ENCODE measurements at regions not wholly inside any gene's neighbourhood (a gene's known extent, or its start where the extent isn't known, plus 50 kb on each side); places are given as distances from the start of the nearest gene placed in this dataset.
"Not testable (repeated sequence)": the region's sequence is repeated elsewhere in the genome, so short reads cannot be mapped to it uniquely, and the experiment has no call there.

GRCh38 chr2:64814007-64814406, 160.3 kb upstream of the SERTAD2 start:
- Histone ChIP-seq H3K36me3 (no peaks in the 10 kb centered on the region), H3K4me1 (no peaks in the 10 kb centered on the region), H3K27me3 (no peaks in the 10 kb centered on the region), H3K27ac (no peak overlapping the region), H3K4me3 (no peak overlapping the region), H3K9me3 (no peaks in the 10 kb centered on the region)
- intact Hi-C loops (cut with DNase I; ENCODE audit: low total_unique reads) = no loop called here
- 92 to 94% methylated on average over 5 of the region's 5 CpGs for WGBS, 2 donors (ENCODE audit: low coverage in 1 of 2)
- TF ChIP-seq EP300 (IDR thresholded peaks at IDR 0.05; ENCODE audit: low read depth) (no peak), POLR2A (IDR thresholded peaks at IDR 0.05) (no peak)
- in situ Hi-C loops (cut with MboI; ENCODE audit: low pct_ligation_motif_present in 1 of 4, low pct_unique_long_range_greater_than_20kb in 1 of 4, low sequenced_read_pairs in 3 of 4) = no loop called here
- DNase-seq = no peak

- H3K27me3 ChIP-seq; H3K4me3 ChIP-seq; in situ Hi-C loops (cut with MboI; ENCODE audit: low pct_ligation_motif_present in 1 of 4, low pct_unique_long_range_greater_than_20kb in 1 of 4, low sequenced_read_pairs in 3 of 4); H3K27ac ChIP-seq; DNase-seq; H3K36me3 ChIP-seq; H3K4me1 ChIP-seq; H3K9me3 ChIP-seq; intact Hi-C loops (cut with DNase I; ENCODE audit: low total_unique reads): not testable (repeated sequence)
- WGBS, 2 donors (ENCODE audit: low coverage in 1 of 2) = 93 to 96% methylated on average over 4 to 8 of the region's 8 CpGs
Observed at GRCh38 chr2:64816526-64816925, 162.8 kb upstream of the SERTAD2 start.

- Histone ChIP-seq H3K27me3 (no peaks in the 10 kb centered on the region), H3K9me3 (no peaks in the 10 kb centered on the region), H3K27ac (no peak overlapping the region), H3K4me3 (no peak overlapping the region), H3K36me3 (no peaks in the 10 kb centered on the region), H3K4me1 (peaks cover 0 to 6% (median 1%) of the 10 kb centered on the region in 4 donors)
- in situ Hi-C loops (cut with MboI; ENCODE audit: low pct_ligation_motif_present in 1 of 4, low pct_unique_long_range_greater_than_20kb in 1 of 4, low sequenced_read_pairs in 3 of 4) (no loop called here), intact Hi-C loops (cut with DNase I; ENCODE audit: low total_unique reads) (no loop called here)
- WGBS, 2 donors (ENCODE audit: low coverage in 1 of 2) = 99% methylated on average over 4 of the region's 4 CpGs; no CpG with 5 or more reads in 1 of the 2 donors
- TF ChIP-seq CTCF (IDR thresholded peaks at IDR 0.05) = no peak
- TF ChIP-seq EP300 (IDR thresholded peaks at IDR 0.05; ENCODE audit: low read depth) = no peak
- TF ChIP-seq POLR2A (IDR thresholded peaks at IDR 0.05) = no peak
- no peak for TF ChIP-seq POLR2AphosphoS5 (IDR thresholded peaks at IDR 0.05)
- DNase-seq = no peak
Observed at GRCh38 chr2:64817453-64817852, 163.7 kb upstream of the SERTAD2 start.

- no peak overlapping the region for H3K4me3 ChIP-seq
- WGBS, 2 donors (ENCODE audit: low coverage in 1 of 2) = 46 to 53% methylated on average over 4 of the region's 4 CpGs
- no peak overlapping the region for H3K27ac ChIP-seq
- H3K27me3 ChIP-seq = no peaks in the 10 kb centered on the region
- TF ChIP-seq POLR2A (IDR thresholded peaks at IDR 0.05) (no peak), CTCF (IDR thresholded peaks at IDR 0.05) (no peak), EP300 (IDR thresholded peaks at IDR 0.05; ENCODE audit: low read depth) (no peak)
- H3K36me3 ChIP-seq = no peaks in the 10 kb centered on the region
- in situ Hi-C loops (cut with MboI; ENCODE audit: low pct_ligation_motif_present in 1 of 4, low pct_unique_long_range_greater_than_20kb in 1 of 4, low sequenced_read_pairs in 3 of 4) = no loop called here
- intact Hi-C loops (cut with DNase I; ENCODE audit: low total_unique reads) = no loop called here
- no peaks in the 10 kb centered on the region for H3K9me3 ChIP-seq
- H3K4me1 ChIP-seq = peaks cover 0 to 6% (median 1%) of the 10 kb centered on the region in 4 donors
- no peak for DNase-seq
Observed at GRCh38 chr2:64818664-64819060, 164.9 kb upstream of the SERTAD2 start.

- TF ChIP-seq POLR2A (IDR thresholded peaks at IDR 0.05) = no peak
- TF ChIP-seq EP300 (IDR thresholded peaks at IDR 0.05; ENCODE audit: low read depth) = no peak
- no peak for TF ChIP-seq CTCF (IDR thresholded peaks at IDR 0.05)
- TF ChIP-seq POLR2AphosphoS5 (IDR thresholded peaks at IDR 0.05) = no peak
Observed at GRCh38 chr2:64819361-64819760, 165.6 kb upstream of the SERTAD2 start.

More at GRCh38 chr2:64819361-64819760, 165.6 kb upstream of the SERTAD2 start:
- in situ Hi-C loops (cut with MboI; ENCODE audit: low pct_ligation_motif_present in 1 of 4, low pct_unique_long_range_greater_than_20kb in 1 of 4, low sequenced_read_pairs in 3 of 4) (no loop called here), intact Hi-C loops (cut with DNase I; ENCODE audit: low total_unique reads) (no loop called here)
- Histone ChIP-seq H3K36me3 (no peaks in the 10 kb centered on the region), H3K27ac (peak overlapping the region in 3 of 4 donors; percentile 23 to 63 (median 58)), H3K4me1 (peaks cover 0 to 6% (median 1%) of the 10 kb centered on the region in 4 donors), H3K4me3 (no peak overlapping the region), H3K9me3 (no peaks in the 10 kb centered on the region), H3K27me3 (no peaks in the 10 kb centered on the region)
- WGBS, 2 donors (ENCODE audit: low coverage in 1 of 2) = 64 to 67% methylated on average over 1 to 2 of the region's 2 CpGs
- no peak for DNase-seq

All from transverse colon (tissue), 4 donors.